ENCODE measurements at regions not wholly inside any gene's neighbourhood (a gene's known extent, or its start where the extent isn't known, plus 50 kb on each side); places are given as distances from the start of the nearest gene placed in this dataset.
"Not testable (repeated sequence)": the region's sequence is repeated elsewhere in the genome, so short reads cannot be mapped to it uniquely, and the experiment has no call there.

DNA sequence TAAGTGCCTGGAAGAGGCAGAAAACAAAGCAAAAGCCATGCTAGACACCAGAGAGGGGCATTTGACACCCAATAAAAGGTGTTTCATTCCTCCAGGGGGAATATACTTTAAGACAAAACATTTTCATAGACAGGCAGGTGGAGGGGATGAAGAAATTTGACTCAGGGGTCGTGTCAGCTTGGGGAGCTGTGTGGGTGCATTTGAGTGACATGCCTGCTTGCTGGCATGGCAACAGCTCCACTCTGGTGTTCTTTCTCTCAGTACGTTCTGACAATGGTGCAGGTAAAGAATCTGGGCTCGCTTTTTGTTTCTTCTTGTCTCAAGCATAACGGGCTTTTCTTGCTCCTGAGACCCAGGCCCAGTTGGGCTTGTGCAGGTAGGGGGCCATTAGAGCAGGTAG, 292.9 kb upstream of the ATP10A start:
- DNase-seq: no peak
- ATAC-seq (ENCODE audit: poor library complexity): no peak
- intact Hi-C loops (cut with DNase I): no loop called here

DNA sequence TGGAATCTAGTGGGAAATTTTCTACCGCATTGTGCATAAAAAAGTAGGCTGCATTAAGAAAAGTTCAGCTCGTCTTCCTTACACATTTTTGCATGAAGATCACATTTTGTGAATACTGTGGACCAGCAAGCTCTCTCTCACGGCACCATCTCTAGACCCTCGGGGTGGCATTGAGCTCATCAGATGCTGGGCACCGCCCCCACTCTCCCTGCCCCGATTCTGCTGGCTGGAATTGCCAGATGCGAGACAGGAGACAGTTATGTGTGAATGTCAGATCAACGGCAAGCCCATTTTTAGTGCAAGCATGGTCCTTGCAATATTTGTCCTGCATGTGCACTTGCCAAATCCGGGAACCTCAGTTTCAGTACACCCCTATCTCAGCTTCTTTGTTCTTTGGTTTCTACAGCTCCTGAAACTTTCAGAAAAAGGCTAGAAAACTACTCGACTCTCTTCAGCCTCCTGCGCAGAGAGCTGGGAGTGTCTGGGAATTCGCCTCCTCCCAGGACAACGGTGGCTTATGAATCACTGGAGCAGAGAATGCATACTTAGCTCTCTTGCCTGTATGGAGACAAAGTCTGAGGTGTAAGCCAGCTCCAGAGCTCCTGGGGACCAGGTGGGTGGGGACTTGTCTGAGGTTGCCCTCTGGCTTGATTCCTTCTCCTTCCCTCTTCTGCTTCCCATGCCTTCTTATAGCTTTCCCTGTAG, 285.2 kb upstream of the ATP10A start:
- ATAC-seq (ENCODE audit: poor library complexity): no peak
- DNase-seq: no peak
- intact Hi-C loops (cut with DNase I): no loop called here

DNA sequence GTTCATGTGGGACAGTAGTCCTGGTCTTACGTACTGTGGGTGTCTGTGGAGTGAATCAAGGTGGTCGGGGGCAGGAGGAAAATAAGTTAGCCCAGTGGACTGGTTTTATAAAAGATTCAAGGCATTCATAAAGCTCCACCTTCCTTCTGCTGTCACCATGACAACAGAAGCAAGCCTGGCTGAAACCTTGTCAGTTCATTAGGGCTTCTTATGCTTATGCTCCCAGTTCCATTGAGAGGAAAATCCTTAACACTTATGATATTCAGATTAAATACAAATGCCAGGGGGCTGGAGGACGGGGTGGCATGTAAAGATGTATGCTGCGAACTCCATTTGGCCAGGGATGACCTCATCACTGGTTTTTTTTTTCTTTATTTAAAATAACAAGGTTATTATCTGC, 283.1 kb upstream of the ATP10A start:
- intact Hi-C loops (cut with DNase I): no loop called here
- ATAC-seq (ENCODE audit: poor library complexity): no peak
- no peak for DNase-seq

DNA sequence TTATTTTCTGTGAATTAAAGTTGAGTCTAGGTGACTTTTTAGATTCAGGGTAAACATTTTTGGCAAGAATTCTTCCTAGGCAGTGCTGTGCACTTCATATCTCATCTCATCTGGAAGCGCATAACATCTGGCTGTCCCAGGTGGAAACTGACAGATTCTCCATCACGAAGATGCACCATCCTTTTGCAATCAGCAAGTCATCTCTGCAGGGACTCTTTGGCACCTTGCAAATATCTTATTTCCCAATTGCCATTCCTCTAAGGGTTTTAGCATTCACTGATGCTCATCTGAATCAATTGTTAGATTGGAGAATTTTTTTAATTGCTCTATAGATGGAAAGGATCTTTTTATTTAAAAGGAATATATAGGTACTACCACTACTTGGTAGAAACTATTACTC, 282.7 kb upstream of the ATP10A start:
- intact Hi-C loops (cut with DNase I): no loop called here
- DNase-seq (no peak), ATAC-seq (ENCODE audit: poor library complexity) (no peak)

DNA sequence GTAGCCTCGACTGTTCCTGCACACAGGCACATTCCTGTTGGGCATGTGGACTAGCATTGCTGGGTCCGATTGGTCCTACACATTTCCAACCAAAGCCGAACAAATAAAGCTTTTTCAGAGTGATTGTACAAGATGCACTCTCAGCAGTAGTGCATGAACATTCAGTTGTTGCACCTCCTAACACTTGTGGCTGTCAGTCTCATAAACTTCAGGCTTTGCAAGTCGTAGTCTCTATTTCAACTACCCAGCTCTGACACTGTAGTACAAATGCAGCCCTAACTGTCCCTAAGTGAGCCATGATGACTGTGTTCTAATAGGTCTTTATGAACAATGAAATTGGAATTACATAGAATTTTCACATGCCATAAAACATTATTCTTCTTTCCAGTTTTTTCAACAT, 281.7 kb upstream of the ATP10A start:
- no peak for DNase-seq
- intact Hi-C loops (cut with DNase I): no loop called here
- ATAC-seq (ENCODE audit: poor library complexity): no peak

DNA sequence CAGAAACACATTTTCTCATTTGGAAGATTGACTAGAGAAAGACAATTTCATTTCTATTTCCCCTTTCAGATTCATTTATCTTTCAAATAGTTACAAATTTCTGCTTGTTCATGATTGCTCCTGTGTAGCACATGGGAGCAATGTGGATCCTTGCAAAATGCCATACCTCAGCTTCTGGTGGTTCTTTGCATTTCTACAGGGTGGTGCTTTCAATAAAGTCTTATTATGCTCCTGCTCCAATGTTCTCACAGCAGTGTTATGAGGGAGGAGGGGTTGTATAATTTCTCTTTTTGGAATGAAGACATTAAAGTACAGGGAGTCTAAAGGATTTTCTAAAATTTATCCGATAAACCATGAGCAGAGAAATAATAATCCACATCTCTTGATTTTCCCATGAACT, 280.1 kb upstream of the ATP10A start:
- DNase-seq: no peak
- ATAC-seq (ENCODE audit: poor library complexity): no peak
- intact Hi-C loops (cut with DNase I): no loop called here

DNA sequence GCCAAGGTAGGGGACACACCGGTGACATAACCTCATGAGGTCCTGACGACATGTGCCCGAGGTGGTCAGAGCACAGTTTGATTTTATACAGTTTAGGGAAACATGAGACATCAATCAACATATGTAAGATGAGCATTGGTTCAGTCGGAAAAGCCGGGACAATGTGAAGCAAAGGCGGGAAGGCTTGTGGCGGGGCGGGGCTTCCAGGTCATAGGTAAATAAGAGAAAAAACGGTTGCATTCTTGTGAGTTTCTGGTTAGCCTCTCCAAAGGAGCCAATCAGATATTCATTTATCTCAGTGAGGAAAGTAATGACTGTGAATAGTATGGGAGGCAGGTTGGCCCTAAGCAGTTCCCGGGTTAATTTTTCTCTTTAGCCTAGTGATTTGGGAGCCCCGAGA, 271.7 kb upstream of the ATP10A start:
- DNase-seq (no peak), ATAC-seq (ENCODE audit: poor library complexity) (no peak)
- intact Hi-C loops (cut with DNase I): no loop called here

DNA sequence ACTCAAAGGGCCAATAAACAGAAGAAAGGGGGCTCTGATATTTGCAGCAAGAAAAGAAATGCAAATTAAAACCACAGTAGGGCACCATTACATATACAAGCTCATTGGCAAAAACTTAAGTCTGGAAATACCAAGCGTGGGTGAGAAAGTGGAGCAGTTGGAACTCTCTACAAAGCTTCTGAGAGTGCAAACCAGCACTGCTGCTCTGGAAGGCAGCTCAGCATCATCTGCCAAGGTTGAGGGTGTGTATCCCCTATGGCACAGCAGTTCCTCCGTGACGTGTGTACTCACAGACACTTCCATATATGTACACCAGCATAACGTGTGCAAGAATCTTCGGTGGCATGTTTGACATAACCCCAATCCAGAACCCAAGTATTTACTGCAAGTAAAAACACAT, 271.0 kb upstream of the ATP10A start:
- intact Hi-C loops (cut with DNase I): no loop called here
- DNase-seq: no peak
- ATAC-seq (ENCODE audit: poor library complexity): no peak

DNA sequence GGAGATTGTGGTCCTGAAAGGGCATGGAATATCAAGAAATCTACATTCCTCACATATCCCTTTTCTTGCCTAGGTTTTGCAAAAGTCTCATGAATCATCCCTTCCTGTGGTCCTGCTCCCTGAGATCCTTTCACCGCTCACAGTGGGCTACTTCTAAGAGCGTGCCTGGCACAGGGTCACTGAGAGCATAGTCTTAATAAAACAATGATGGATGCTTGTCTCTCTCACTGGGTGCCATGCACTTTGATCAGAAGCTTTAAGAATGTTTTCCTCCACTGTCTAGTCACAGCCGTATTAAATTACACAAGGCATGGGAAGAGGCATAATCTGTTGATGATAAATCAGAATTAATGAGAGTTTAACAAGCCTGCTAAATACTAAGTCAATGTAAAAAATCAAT, 269.7 kb upstream of the ATP10A start:
- intact Hi-C loops (cut with DNase I): no loop called here
- no peak for ATAC-seq (ENCODE audit: poor library complexity)
- no peak for DNase-seq

DNA sequence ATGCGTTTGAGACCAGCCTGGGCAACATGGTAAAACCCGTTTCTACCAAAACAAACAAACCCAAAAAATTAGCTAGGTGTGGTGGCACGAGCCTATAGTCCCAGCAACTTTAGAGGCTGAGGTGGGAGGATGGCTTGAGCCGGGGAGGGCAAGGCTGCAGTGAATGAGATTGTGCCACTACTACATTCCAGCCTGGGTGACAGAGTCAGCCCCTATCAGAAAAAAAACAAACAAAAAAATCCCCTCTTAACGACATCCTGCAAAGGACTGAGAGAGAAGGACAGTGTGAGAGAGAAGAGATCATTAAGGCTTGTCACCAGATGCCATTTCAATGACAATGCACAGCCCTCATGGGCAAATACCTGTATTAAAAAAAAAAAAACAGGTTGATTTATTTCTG, 266.7 kb upstream of the ATP10A start:
- no peak for DNase-seq
- no peak for ATAC-seq (ENCODE audit: poor library complexity)
- intact Hi-C loops (cut with DNase I): no loop called here

DNA sequence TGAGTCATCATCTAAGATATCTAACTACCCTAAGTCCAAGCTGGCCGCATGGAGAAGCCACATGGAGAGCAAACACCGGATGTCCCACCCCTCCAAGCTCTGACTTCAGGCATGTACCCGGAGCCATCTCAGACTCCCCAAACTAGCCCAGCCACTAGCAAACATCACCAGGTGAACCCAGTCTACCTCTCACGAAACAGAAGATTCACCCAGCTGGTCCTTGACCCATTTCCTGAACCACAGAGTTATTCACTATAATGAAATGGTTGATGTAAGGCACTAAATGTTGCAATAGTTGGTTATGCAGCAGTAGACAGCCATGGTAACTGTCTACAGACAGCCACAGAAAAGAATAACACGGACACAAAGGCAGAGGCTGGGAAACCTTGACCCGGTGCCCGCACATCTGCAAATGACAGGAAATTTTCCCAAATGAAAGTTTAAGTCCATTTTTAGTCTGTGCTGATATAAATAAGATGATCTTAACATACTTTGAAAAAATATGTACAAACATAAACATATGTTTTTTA, 265.5 kb upstream of the ATP10A start:
- ATAC-seq (ENCODE audit: poor library complexity): no peak
- intact Hi-C loops (cut with DNase I): no loop called here
- DNase-seq: no peak

DNA sequence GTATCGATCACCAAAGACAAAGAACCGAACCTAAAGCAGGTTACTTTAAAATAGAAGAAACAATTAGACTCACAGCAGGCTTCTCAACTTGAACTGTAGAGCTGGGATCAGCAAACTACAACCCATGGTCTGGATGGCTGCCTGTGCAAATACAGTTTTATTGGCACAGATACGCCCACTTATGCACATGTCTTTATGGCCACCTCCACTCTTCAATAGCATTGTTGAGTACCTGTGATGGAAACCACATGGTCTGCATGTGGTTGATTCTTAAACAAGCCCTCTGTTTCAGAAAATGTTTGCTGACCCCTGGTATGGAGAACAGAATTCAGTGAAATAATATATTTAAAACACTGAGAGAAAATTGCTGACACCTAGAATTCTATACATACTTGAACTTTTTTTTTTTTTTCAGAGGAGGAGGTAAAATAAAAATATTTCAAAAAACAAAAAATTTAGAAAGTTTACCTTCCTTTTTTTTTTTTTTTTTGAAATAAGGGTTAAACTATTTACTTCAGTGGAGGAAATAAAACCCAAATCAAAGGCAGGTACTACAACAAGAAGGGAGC, 263.8 kb upstream of the ATP10A start:
- no peak for ATAC-seq (ENCODE audit: poor library complexity)
- intact Hi-C loops (cut with DNase I): no loop called here
- no peak for DNase-seq

DNA sequence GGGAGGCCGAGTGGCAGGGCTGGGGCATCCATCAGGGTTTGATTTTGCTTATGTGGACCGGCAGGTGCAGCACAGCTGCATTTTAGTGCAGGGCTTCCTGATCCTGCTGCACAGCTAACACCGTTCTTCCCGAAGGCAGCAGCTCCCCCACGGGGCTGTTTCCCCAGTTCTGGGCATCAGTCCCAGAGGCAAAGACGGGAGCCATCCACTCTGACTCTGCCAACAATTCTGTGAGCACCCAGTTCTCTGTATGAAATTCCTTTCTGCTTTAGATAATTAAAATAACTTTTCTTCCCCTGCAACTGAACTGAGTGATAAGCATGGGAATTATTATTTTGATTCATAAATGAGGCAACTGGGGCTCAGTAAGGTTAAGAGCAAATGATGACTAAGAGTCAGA, 262.9 kb upstream of the ATP10A start:
- ATAC-seq (ENCODE audit: poor library complexity) (no peak), DNase-seq (no peak)
- intact Hi-C loops (cut with DNase I): no loop called here

DNA sequence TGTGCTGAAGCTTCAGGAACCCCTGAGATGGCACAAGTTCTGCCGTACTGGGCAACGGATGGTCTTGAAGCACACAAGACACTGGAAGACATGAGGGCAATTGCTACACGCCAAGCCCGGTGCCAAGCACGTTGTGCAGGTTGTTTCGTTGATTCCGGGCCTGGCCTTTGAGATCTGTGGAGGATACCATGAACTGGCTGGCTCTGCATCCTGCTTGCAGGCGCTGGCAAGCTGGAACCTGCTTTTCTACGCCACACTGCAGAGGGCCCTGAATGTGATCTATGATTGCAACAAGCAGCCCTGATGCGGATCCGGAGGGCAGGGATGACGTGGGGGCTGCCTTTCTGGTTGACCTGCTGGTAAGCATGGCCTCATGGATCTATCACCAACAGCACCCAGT, 262.5 kb upstream of the ATP10A start:
- intact Hi-C loops (cut with DNase I): no loop called here
- no peak for ATAC-seq (ENCODE audit: poor library complexity)
- no peak for DNase-seq

DNA sequence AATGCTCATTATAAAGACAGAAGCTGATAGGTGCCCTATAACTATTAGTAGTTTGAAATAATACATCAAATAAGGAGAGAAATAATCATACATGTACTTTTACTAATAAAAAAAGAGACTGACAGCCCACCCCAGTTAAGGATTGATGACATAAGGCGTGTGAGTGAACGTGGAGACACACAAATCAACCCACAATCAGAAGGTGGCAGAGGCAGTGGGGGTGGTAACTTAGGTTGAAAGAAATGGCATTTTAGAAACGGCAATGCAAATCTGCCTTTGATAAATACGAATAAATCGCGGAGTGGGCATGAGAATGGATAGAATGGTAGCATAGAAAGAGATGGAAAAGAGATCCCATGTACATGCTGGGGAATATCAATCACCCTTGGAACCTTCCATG, 256.2 kb upstream of the ATP10A start:
- intact Hi-C loops (cut with DNase I): no loop called here
- DNase-seq (no peak), ATAC-seq (ENCODE audit: poor library complexity) (no peak)

DNA sequence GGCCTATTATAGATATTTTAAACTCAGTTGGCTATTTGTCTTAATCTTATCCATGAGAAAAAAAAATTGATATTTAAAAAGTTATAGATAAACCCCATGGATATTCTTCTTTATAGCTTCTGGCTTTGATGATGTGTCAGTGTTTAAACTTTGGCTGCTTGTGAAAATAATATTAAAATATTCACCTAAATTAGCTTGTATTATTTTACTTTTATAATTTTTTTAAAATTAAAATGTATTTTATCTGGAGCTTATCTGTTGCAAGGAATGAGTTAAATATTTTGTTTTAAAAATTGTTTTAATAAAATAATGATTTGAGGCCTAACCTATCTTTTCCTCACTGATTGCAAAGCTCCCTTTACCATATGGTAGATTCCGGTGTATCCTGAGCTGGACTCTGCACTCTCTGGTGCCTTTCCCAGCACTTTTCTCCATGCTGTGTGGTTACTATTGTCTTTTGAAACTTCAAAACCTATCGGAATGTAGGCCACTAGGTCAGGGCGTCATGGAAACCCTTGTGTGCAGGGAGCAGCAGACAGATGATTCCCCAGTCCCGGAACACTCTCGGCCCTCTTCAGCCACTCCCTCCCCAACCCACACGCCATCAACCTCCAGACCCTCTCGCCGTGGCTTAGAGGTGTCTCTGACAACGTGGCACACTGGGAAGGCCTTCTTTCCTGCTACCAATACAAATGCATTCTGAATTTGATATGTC, 252.3 kb upstream of the ATP10A start:
- no peak for ATAC-seq (ENCODE audit: poor library complexity)
- intact Hi-C loops (cut with DNase I): no loop called here
- no peak for DNase-seq

DNA sequence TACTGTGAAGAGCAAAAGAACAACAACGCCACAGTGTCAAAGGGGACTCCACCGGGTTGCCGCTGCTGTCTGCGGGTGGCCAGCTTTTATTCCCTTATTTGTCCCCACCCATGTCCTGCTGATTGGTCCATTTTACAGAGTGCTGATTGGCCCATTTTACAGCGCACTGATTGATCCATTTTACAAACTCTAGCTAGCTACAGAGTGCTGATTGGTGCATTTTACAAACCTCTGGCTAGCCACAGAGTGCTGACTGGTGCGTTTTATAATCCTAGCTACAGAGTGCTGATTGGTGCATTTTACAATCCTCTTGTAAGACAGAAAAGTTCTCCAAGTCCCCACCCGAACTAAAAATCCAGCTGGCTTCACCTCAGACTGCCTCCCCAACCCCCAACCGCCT, 251.0 kb upstream of the ATP10A start:
- intact Hi-C loops (cut with DNase I); ATAC-seq (ENCODE audit: poor library complexity); DNase-seq: not testable (repeated sequence)

DNA sequence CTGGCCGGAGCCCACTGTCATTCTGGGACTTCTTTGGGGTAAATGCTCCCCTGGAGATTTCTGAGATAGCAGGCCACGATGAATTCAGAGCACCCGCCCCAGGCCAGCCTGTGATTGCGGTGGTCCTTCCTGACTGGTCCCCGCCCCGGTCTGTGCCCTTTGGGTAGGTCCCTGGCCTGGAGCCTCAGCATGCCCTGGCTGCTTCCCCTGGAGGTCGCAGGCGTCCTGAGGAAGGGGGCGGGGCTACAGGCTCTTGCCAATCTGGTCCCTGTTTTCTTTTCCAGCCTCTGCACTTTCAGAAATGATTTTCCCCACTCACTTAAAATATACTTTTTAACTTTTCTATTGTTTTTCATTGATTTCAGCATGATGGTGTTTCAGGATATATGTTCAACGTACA, 250.2 kb upstream of the ATP10A start:
- intact Hi-C loops (cut with DNase I): no loop called here
- DNase-seq: no peak
- ATAC-seq (ENCODE audit: poor library complexity): no peak

DNA sequence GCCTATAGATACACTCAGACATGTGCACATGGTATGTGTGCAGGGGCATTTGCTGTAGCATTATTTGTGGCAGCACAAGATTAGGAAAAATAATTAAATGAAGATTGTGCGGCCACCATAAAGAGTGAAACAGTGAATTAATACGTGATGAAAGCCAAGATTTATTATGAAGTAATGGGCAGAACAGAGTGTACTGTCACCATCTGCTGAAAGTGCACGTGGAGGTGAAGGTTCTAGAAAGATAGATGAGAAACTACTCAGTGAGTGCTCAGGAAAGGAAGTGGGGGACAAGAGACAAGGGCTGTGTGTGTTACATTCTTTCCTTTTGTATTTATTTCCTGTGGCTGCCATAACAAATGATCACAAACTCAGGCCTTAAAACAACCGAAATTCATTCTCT, 246.1 kb upstream of the ATP10A start:
- intact Hi-C loops (cut with DNase I): no loop called here
- ATAC-seq (ENCODE audit: poor library complexity) (no peak), DNase-seq (no peak)

DNA sequence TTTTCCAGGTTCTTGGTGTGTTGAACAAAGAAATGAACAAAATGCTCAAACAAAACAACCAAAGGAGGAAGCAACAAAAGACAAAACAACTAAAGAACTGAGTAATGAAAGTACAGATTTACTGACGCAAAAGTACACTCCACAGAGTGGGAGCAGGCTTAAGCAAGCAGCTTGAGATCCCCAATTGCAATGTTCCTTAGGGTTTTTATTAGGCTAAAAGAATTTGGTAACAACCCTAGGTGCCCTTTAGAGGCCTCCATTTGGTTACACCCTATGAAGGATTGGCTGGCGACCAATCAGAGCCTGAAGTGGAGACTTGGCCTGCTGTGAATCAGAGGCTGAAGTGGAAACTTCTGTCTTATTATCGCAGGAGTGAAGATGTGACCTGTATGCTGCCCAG, 243.4 kb upstream of the ATP10A start:
- intact Hi-C loops (cut with DNase I): no loop called here
- DNase-seq (no peak), ATAC-seq (ENCODE audit: poor library complexity) (no peak)
